ENCODE measurements at regions not wholly inside any gene's neighbourhood (a gene's known extent, or its start where the extent isn't known, plus 50 kb on each side); places are given as distances from the start of the nearest gene placed in this dataset.

- DNase-seq (ENCODE audit: low spot score) = no peak
Measured at GRCh38 chr3:72232331-72232730, 447.4 kb upstream of the PROK2 start.

- peak; percentile 93 for DNase-seq (ENCODE audit: low spot score)
Measured at GRCh38 chr3:72231439-72232196, 446.7 kb upstream of the PROK2 start.

DNA sequence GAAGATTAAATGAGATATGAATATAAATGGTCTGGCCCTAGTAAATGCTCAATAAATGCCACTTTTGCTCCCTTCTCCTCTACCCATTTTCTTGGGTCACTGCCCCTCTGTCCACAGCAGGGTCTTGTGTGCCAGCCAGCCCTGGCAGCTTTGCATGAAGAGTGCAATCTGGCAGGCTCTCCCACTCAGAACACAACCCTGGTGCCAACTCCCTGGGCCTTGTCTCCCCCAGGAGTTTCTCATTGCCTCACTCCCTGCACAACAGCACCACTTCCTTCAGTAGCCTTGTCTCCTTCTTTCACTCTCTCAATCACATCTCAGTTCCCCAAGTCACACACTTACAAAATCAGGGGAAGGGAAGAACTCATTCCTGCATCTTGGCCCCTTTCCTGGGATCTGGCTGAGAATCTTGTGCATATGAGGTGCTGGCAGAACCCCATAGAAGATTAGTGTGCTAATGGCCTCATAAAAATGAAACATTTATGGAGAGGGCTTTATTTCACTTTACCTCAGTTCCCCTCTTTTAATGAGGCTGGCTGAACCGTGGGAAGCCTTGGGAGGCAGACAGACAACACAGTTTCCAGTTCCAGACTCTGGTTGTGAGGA, 445.9 kb upstream of the PROK2 start:
- DNase-seq (ENCODE audit: low spot score) = no peak

DNA sequence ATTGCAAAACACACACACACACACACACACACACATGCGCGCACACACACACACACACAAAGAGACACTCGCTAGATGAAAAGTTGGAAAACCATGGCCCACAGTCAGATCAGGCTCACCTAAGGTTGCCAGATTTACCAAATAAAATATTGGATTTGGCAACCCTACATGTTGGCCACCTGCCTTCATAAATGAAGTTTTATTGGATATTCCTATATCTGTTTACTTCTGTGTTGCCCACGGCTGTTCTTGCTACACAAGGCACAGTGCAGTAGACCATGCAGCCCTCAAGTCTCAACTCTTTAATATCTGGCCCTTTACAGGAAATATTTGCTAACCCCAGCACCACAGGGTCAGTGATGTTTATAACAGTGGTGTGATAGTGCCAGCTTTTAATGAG, 445.0 kb upstream of the PROK2 start:
- DNase-seq (ENCODE audit: low spot score) = no peak

GRCh38 chr3:72227486-72228070, 442.6 kb upstream of the PROK2 start:
- no peak for DNase-seq (ENCODE audit: low spot score)

- no peak for DNase-seq (ENCODE audit: low spot score)
Measured at GRCh38 chr3:72224804-72225509, 440.0 kb upstream of the PROK2 start.

DNA sequence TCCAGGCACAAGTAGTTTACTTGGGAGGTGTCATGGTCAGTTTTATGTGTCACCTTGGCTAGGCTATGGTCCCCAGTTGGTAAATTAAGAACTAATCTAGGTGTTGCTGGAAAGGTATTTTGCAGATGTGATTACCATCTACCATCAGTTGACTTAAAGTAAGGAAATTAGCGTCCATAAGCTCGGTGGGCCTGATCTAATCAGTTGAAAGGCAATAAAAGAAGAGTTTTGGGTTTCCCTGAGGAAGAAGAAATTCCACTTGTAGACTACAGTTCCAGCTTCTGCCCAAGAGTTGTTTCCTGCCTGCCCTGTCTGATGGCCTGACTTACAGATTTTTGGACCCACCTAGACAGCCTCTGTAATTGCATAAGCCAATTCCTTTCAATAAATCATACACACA, 438.7 kb upstream of the PROK2 start:
- DNase-seq (ENCODE audit: low spot score) = no peak

DNA sequence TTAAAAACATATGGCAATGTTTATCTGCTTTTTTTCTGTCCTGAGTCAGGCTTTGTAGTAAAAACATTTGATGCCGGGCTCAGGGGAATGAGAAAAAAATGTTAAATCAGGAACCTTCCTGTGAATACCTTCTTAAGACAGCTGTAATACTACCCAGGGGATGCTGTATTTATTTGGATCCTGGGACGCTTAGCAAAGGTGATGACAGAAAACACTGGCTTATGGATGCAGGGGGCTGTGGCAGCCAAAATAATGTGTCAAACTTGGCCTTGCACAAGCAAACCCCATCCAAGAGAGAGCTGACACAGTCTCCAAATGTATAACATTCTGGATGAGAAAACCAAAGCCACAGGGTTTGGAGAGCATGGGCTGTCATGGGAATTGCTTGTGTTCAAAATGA, 438.2 kb upstream of the PROK2 start:
- no peak for DNase-seq (ENCODE audit: low spot score)

DNA sequence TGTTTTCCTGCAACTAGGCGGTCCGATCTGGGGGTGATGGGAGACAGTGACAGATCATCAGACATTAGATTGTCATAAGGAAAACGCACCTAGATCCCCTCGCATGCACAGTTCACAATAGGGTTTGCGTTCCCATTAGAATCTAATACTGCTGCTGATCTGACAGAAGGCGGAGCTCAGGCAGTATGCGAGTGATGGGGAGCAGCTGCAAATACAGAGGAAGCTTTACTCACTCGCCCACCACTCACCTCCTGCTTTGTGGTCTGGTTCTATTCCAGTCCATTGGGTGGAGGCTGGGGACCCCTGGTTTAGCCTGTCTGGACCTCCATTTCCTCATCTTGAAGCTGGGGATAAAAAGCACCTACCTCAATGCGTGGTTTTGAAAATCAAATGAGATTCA, 437.5 kb upstream of the PROK2 start:
- no peak for DNase-seq (ENCODE audit: low spot score)

DNA sequence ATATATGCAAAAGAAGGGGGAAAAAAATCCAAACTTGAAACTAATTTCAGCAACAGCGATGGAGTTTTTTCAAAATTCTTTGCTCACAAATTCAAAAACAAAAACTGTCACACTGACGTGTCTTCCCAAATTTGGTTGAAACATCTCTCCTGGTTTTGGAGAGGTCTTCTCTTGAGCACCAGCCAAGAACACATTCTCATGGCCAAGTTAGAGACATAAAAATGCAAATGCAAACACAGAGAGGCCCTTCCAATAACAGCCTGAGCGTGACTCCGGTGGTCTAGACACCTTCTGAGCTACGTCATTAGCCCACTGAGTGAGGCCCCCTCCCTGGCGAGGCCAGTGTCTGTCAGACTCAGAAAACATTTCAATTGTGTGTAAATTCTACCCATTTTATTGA, 436.0 kb upstream of the PROK2 start:
- DNase-seq (ENCODE audit: low spot score) = no peak

- DNase-seq (ENCODE audit: low spot score) = no peak
Measured at GRCh38 chr3:72219752-72220151, 434.8 kb upstream of the PROK2 start.

DNA sequence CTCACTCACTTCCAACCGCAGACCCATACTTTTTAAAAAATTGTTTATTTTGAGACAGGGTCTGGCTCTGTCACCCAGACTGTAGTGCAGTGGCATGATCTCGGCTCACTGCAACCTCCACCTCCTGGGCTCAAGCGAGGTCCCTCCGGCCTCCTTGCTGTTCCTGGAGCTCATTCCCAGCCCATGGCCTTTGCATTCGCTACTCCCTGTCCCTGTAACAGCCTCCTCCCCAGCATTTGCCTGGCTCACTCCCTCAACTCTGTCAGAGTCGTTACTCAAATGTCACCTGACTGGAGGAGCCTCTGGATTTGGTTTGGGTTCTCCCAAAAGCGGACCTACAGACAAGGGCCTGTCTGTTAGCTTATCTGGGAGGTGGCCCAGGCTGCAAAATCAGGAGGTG, 432.6 kb upstream of the PROK2 start:
- DNase-seq (ENCODE audit: low spot score) = no peak

GRCh38 chr3:72214066-72214951, 429.4 kb upstream of the PROK2 start:
- DNase-seq (ENCODE audit: low spot score) = no peak

- DNase-seq (ENCODE audit: low spot score) = no peak
Measured at GRCh38 chr3:72213296-72214065, 428.5 kb upstream of the PROK2 start.

DNA sequence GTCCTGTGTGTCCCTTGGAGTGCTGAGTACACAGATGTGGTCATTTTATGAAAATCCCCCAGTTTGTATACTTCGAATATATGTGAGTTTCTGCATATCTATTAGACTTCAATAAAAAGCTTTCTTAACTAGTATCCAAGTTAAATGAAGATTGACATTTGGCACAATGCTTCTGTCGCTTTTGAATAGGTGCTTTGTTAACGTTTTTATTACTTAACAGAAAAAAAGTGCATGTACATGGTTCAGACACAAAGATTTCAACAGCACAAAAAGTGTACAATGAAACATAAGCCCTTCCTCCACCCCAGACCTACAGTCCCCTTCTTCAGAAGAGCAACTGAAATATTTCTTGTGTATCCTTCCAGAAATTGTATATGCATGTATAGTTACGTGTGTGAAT, 427.4 kb upstream of the PROK2 start:
- no peak for DNase-seq (ENCODE audit: low spot score)

DNA sequence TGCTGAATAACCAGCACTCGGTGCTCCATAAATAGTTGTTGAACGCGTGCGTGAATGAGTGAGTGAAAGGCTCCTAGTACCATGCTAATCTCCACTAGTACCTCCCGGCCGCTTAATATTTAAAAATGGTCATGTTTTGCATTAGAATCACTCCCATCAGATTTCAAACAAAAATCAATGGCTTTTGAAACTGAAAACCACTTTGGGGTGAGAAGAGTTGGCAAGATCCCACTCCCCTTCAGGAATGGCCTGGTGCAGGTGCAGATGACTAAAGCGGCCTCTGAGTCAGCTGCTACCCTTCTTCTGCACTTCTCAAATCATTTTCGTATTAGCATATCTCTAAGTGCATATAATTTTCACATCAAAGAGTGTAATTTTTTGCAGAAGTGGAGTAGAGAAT, 425.3 kb upstream of the PROK2 start:
- DNase-seq (ENCODE audit: low spot score) = peak; percentile 47

DNA sequence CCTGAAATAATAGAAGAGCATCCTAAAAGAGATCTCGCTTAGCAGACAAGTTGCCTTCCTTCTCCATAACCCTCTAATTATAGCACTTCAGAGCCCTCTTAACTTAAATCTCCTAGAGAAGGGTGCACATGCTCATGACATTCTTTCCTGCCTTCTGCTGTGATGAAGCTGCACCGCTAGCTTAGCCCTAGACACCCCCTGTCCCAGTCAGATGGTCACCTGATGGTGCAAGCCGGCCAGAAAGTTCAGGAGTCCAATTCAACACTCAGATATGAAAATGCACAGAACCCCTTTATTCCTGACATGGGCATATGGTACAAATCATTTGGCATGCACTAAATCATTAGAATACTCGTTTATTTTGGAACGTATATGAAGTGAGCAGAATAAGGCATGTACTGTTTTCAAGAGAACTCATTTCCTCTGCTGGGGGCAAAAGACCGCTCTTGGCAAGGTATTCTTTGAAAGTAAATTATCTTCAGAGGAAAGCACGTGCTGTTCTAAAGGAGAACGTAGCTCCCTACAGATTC, 420.4 kb upstream of the PROK2 start:
- DNase-seq (ENCODE audit: low spot score) = no peak

DNA sequence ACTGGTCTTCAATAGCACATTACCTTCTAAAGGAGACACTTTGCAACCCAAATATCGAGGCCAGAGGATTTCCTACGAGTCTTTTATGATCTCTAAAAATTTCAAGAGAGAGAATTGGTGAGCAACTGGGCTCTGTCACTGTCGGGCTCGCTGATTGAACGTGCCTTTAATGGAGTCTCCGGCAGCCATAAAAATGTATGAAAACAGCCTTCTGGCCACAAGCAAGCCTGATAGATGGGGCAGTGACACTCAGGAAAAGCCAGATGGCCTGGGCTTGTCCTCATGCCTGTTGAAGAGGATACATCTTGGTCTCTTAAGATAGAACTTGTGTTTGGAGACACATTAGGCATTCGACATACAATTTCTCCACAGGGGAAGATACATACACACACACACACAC, 419.5 kb upstream of the PROK2 start:
- no peak for DNase-seq (ENCODE audit: low spot score)

GRCh38 chr3:72203613-72204349, 418.8 kb upstream of the PROK2 start:
- no peak for DNase-seq (ENCODE audit: low spot score)

DNA sequence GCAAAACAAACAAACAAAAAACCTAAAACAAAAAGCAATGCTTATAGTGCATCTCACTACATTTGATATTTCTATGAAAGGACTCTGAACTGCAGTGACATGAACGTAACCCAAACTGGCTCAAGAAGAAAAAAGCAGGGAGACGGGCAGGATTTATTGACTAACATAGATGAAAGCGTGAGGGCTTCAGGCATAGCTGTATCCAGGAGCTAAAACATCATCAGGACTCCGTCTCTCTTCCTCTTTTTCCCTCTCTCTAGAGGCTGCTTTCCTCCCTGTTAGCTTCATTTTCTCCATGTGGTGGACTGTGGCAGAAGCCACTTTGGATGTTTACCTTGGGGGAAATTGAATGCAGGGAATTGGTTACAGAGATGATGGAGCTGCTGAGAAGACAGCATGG, 418.2 kb upstream of the PROK2 start:
- no peak for DNase-seq (ENCODE audit: low spot score)

All from putamen (tissue), 1 donor.